NCI-H2196 treated with DMSO at 0.1 percent for 48 hours (cell line): ENCODE measurements at regions not wholly inside any gene's neighbourhood (a gene's known extent, or its start where the extent isn't known, plus 50 kb on each side); places are given as distances from the start of the nearest gene placed in this dataset.

Experiments used
- DNase-seq: peaks from one replicate; lab custom pipeline; 2025; ENCODE audit not compliant: unreplicated experiment; lab: John Stamatoyannopoulos, UW

- no peak for DNase-seq
Measured at GRCh38 chr6:56378507-56378906, 131.1 kb upstream of the COL21A1 start.

GRCh38 chr6:56377295-56377694, 129.9 kb upstream of the COL21A1 start:
- no peak for DNase-seq

- DNase-seq = no peak
Measured at GRCh38 chr6:56375806-56376205, 128.4 kb upstream of the COL21A1 start.

GRCh38 chr6:56374841-56375369, 127.5 kb upstream of the COL21A1 start:
- no peak for DNase-seq

GRCh38 chr6:56372406-56372995, 125.1 kb upstream of the COL21A1 start:
- no peak for DNase-seq

- DNase-seq = peak; percentile 53
Measured at GRCh38 chr6:56370561-56371211, 123.3 kb upstream of the COL21A1 start.

- DNase-seq = no peak
Measured at GRCh38 chr6:56370127-56370540, 122.8 kb upstream of the COL21A1 start.

GRCh38 chr6:56368491-56368890, 121.1 kb upstream of the COL21A1 start:
- DNase-seq = no peak

- DNase-seq = no peak
Measured at GRCh38 chr6:56366141-56366852, 118.9 kb upstream of the COL21A1 start.

- DNase-seq = no peak
Measured at GRCh38 chr6:56364827-56365339, 117.5 kb upstream of the COL21A1 start.

- no peak for DNase-seq
Measured at GRCh38 chr6:56364431-56364826, 117.0 kb upstream of the COL21A1 start.

- DNase-seq = no peak
Measured at GRCh38 chr6:56363796-56364430, 116.5 kb upstream of the COL21A1 start.

GRCh38 chr6:56361812-56362211, 114.4 kb upstream of the COL21A1 start:
- no peak for DNase-seq

- peak; percentile 60 for DNase-seq
Measured at GRCh38 chr6:56359201-56359899, 112.0 kb upstream of the COL21A1 start.

- DNase-seq = no peak
Measured at GRCh38 chr6:56357616-56358373, 110.4 kb upstream of the COL21A1 start.

- no peak for DNase-seq
Measured at GRCh38 chr6:56356426-56356825, 109.0 kb upstream of the COL21A1 start.

GRCh38 chr6:56353860-56354259, 106.5 kb upstream of the COL21A1 start:
- DNase-seq = no peak

- DNase-seq = no peak
Measured at GRCh38 chr6:56350628-56351260, 103.4 kb upstream of the COL21A1 start.

- DNase-seq = no peak
Measured at GRCh38 chr6:56349194-56349593, 101.8 kb upstream of the COL21A1 start.

GRCh38 chr6:56348578-56348977, 101.2 kb upstream of the COL21A1 start:
- no peak for DNase-seq
